Peyer's patch (tissue), 4 donors: ENCODE measurements at regions not wholly inside any gene's neighbourhood (a gene's known extent, or its start where the extent isn't known, plus 50 kb on each side); places are given as distances from the start of the nearest gene placed in this dataset.
"Not testable (repeated sequence)": the region's sequence is repeated elsewhere in the genome, so short reads cannot be mapped to it uniquely, and the experiment has no call there.

ENCODE experiments used
- DNase-seq, 3 donors: peaks; one replicate each; pipeline ENCODE4 v3.0.0-alpha.2; 2017 to 2019
- H3K27ac ChIP-seq, 4 donors: fragments of 200-600 bp; sonication (generic); one replicate each; pipeline ENCODE4 v1.5.1; 2016 to 2019
- H3K27me3 ChIP-seq, 2 donors: fragments of 200-600 bp; sonication (generic); one replicate each; pipeline ENCODE4 v1.5.1; 2019
- H3K36me3 ChIP-seq, 3 donors: fragments of 200-600 bp; sonication (generic); one replicate each; pipeline ENCODE4 v1.5.1; 2016 to 2019
- H3K4me1 ChIP-seq, 4 donors: fragments of 200-600 bp; sonication (generic); one replicate each; pipeline ENCODE4 v1.5.1; 2016 to 2019
- H3K4me3 ChIP-seq, 4 donors: fragments of 200-600 bp; sonication (generic); 1 replicate in 3 of 4; 2 replicates in 1 of 4; pipeline ENCODE4 v1.5.1; 2016 to 2019; ENCODE audit warnings: mild to moderate bottlenecking in 1 of 4
- H3K9me3 ChIP-seq, 4 donors: fragments of 200-600 bp; sonication (generic); one replicate each; pipeline ENCODE4 v1.5.1; 2016 to 2019; ENCODE audit warnings: mild to moderate bottlenecking in 1 of 4
- CTCF ChIP-seq, 6 experiments: fragments of 450-650 bp in 4 of 6; fragments of 200-600 bp in 2 of 6; sonication (generic) in 1 of 6; IDR thresholded peaks; one replicate each; pipeline ENCODE4 v1.5.1; 2017 to 2019; ENCODE audit warnings: antibody characterized with exemption in 6 of 6, mild to moderate bottlenecking in 3 of 6, moderate library complexity in 1 of 6
- POLR2A ChIP-seq, 2 donors: fragments of 450-650 bp; IDR thresholded peaks; one replicate each; pipeline ENCODE4 v1.5.1; 2017; ENCODE audit warnings: antibody characterized with exemption in 2 of 2, mild to moderate bottlenecking in 2 of 2, moderate library complexity in 2 of 2

- peaks cover 0 to 3% (median 0%) of the 10 kb centered on the region in 4 donors for H3K9me3 ChIP-seq
- H3K36me3 ChIP-seq, result no peaks in the 10 kb centered on the region
- no peaks in the 10 kb centered on the region for H3K27me3 ChIP-seq
- no peak for TF ChIP-seq CTCF (IDR thresholded peaks at IDR 0.05)
- TF ChIP-seq POLR2A (IDR thresholded peaks at IDR 0.05), result no peak
- no peak overlapping the region for H3K4me3 ChIP-seq
- no peak for DNase-seq
- H3K27ac ChIP-seq, result no peak overlapping the region
- H3K4me1 ChIP-seq, result no peaks in the 10 kb centered on the region
These were observed 759.5 kb downstream of the GRXCR1 start for GRCh38 chr4:43651991-43652390.

GRCh38 chr4:43659547-43659946, 767.0 kb downstream of the GRXCR1 start:
- not testable (repeated sequence) for H3K4me1 ChIP-seq, H3K36me3 ChIP-seq, DNase-seq, H3K9me3 ChIP-seq, H3K4me3 ChIP-seq, H3K27me3 ChIP-seq, H3K27ac ChIP-seq

- H3K9me3 ChIP-seq, H3K4me1 ChIP-seq, H3K4me3 ChIP-seq, H3K36me3 ChIP-seq, DNase-seq, H3K27me3 ChIP-seq, H3K27ac ChIP-seq: not testable (repeated sequence)
These were observed 776.2 kb downstream of the KCTD8 start for GRCh38 chr4:43672265-43672885.

- no peak overlapping the region for H3K27ac ChIP-seq
- H3K4me1 ChIP-seq, result no peaks in the 10 kb centered on the region
- H3K27me3 ChIP-seq, result no peaks in the 10 kb centered on the region
- H3K36me3 ChIP-seq, result no peaks in the 10 kb centered on the region
- no peaks in the 10 kb centered on the region for H3K9me3 ChIP-seq
- no peak for DNase-seq
- TF ChIP-seq CTCF (IDR thresholded peaks at IDR 0.05), result no peak
- TF ChIP-seq POLR2A (IDR thresholded peaks at IDR 0.05), result no peak
- no peak overlapping the region for H3K4me3 ChIP-seq
These were observed 768.2 kb downstream of the KCTD8 start for GRCh38 chr4:43680421-43680820.

GRCh38 chr4:43682551-43682950, 766.1 kb downstream of the KCTD8 start:
- no peaks in the 10 kb centered on the region for H3K27me3 ChIP-seq
- TF ChIP-seq POLR2A (IDR thresholded peaks at IDR 0.05) (no peak), CTCF (IDR thresholded peaks at IDR 0.05) (no peak)
- no peak overlapping the region for H3K4me3 ChIP-seq
- H3K4me1 ChIP-seq, result no peaks in the 10 kb centered on the region
- H3K27ac ChIP-seq, result no peak overlapping the region
- H3K36me3 ChIP-seq, result no peaks in the 10 kb centered on the region
- H3K9me3 ChIP-seq, result no peaks in the 10 kb centered on the region
- no peak for DNase-seq

GRCh38 chr4:43690116-43690515, 758.5 kb downstream of the KCTD8 start:
- Histone ChIP-seq H3K27me3 (no peaks in the 10 kb centered on the region), H3K36me3 (no peaks in the 10 kb centered on the region), H3K9me3 (no peaks in the 10 kb centered on the region), H3K4me1 (no peaks in the 10 kb centered on the region), H3K27ac (no peak overlapping the region), H3K4me3 (no peak overlapping the region)
- no peak for TF ChIP-seq POLR2A (IDR thresholded peaks at IDR 0.05)
- TF ChIP-seq CTCF (IDR thresholded peaks at IDR 0.05), result no peak
- no peak for DNase-seq

- no peak for DNase-seq
- no peak overlapping the region for H3K27ac ChIP-seq
- TF ChIP-seq CTCF (IDR thresholded peaks at IDR 0.05) (no peak), POLR2A (IDR thresholded peaks at IDR 0.05) (no peak)
- H3K4me1 ChIP-seq, result no peaks in the 10 kb centered on the region
- no peaks in the 10 kb centered on the region for H3K27me3 ChIP-seq
- H3K4me3 ChIP-seq, result no peak overlapping the region
- H3K36me3 ChIP-seq, result no peaks in the 10 kb centered on the region
- H3K9me3 ChIP-seq, result no peaks in the 10 kb centered on the region
These were observed 754.7 kb downstream of the KCTD8 start for GRCh38 chr4:43693876-43694275.
